ENCODE measurements at regions not wholly inside any gene's neighbourhood (a gene's known extent, or its start where the extent isn't known, plus 50 kb on each side); places are given as distances from the start of the nearest gene placed in this dataset.
"Not testable (repeated sequence)": the region's sequence is repeated elsewhere in the genome, so short reads cannot be mapped to it uniquely, and the experiment has no call there.

DNA sequence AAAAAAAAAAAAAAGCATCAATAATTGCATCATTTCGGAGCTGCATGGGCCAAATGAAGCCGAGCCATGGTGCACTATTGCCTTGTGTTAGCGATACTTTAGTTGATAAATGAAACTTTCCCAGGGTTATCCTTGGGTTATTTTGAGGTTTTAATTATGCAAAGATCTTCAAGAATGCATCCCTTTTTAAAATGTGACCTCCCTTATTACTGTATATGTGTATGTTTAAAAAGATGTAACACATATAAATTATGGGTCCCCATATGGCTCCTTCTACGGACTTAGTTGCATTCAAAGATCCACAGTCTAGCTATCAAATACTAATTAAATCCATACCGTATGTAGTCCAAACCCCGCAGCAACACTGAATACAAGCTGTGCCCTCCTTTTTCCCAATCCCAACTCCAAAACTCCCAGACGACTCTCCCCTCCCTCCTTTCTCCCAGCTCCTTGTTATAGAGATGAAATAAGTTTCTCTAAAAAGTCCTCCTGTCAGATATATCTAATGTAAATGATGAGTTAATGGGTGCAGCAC lies 129.3 kb upstream of the MAP1LC3B2 start:
- no peak for DNase-seq (ENCODE audit: low spot score)

GRCh38 chr12:116430911-116431565 lies 128.1 kb upstream of the MAP1LC3B2 start:
- DNase-seq (ENCODE audit: low spot score) = no peak

DNA sequence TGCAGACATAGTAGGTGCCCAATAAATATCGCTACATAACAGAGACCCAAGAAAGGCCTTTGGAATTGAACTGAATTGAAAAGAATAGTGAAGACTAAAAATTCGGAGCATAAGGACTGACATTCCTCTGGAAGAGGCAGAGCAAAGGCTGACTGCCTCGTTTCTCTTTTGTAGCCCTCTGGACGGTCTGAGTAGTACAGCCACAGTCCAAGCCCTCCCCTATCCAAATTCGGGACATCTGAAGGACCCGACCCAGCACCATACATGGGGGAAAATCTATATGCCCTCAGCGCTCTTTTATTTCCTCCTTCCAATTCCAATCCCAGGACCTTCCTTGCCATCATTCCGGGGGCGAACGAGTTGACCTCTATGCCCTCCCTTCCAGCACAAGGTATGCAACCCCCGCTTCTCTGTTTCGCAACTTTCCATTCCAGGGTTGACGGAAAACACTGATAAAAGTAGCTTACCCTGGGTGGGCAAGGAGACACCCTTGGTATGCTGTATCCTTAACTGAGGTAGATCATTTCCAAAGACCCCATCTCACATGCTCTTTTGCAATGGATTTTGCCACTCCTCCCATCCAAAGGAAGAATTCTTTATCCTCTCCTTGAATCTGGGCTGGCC lies 127.4 kb upstream of the MAP1LC3B2 start:
- DNase-seq (ENCODE audit: low spot score) = no peak

GRCh38 chr12:116432314-116432750 lies 126.8 kb upstream of the MAP1LC3B2 start:
- DNase-seq (ENCODE audit: low spot score) = no peak

- no peak for DNase-seq (ENCODE audit: low spot score)
These were observed 125.9 kb upstream of the MAP1LC3B2 start for GRCh38 chr12:116433249-116433648.

DNA sequence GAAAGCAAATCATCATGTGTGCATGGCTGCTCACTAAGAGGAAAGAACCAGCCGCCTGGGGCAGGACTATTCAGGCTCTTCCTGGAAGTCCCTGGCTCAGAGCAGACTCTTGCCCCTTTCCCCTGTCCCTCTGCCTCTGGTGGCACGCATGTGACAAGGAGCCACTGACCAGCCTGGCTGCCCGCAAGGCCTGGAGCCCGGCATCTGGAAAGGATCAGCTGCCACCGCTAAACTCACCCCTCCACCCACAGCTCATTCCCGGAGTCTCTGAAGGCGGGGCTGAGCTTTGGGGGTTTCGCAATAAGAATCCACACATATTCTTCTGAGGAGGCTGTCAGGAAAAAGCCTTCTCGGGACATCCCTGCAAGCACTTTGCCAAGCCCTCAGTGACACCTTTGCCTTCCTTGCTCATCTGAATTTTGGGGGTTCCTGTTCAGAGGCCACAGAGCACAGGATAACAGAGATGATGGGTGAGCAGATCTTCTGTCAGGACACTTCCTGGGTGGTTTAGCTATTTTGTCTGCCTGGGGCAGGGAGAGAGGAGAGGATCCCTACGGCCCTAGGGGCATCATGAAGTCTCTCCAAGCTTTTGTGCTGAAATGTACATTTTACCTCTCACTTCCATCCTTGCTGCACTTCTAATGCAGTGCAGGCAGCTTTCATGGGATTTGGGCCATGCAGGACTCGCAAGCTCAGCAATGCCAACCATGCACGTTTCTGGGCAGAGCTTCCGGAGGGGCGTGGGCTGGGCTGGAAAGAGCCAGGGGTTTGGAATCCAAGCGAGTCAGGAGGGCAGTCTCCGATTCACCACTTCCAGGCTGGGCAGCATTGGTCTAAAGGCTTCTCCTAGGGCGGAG lies 124.8 kb upstream of the MAP1LC3B2 start:
- peak; percentile 52 for DNase-seq (ENCODE audit: low spot score)

- DNase-seq (ENCODE audit: low spot score) = no peak
These were observed 123.2 kb upstream of the MAP1LC3B2 start for GRCh38 chr12:116435984-116436383.

GRCh38 chr12:116436561-116437249 lies 122.5 kb upstream of the MAP1LC3B2 start:
- DNase-seq (ENCODE audit: low spot score) = no peak

GRCh38 chr12:116441292-116441691 lies 117.9 kb upstream of the MAP1LC3B2 start:
- no peak for DNase-seq (ENCODE audit: low spot score)

GRCh38 chr12:116442304-116442703 lies 116.9 kb upstream of the MAP1LC3B2 start:
- DNase-seq (ENCODE audit: low spot score) = no peak

DNA sequence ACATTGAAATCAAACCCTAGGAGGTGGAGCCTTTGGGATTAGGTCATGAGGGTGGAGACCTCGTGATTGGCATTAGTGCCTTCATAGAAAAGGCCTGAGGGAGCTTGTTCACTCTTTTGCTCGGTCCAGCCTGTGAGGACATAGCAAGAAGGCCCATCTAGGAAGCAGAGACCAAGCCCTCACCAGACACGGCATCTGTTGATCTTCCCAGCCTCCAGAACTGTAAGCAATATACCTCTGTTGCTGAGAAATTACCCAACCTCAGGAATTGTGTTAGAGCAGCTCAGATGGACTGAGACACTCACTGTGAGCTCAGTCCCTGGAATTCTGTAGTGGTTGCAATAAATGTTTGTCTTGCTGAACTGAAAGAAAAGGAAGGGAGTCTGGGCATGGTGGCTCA lies 116.2 kb upstream of the MAP1LC3B2 start:
- DNase-seq (ENCODE audit: low spot score) = no peak

- DNase-seq (ENCODE audit: low spot score) = no peak
These were observed 115.2 kb upstream of the MAP1LC3B2 start for GRCh38 chr12:116443821-116444589.

- no peak for DNase-seq (ENCODE audit: low spot score)
These were observed 114.6 kb upstream of the MAP1LC3B2 start for GRCh38 chr12:116444590-116444943.

GRCh38 chr12:116448165-116448739 lies 110.9 kb upstream of the MAP1LC3B2 start:
- no peak for DNase-seq (ENCODE audit: low spot score)

- no peak for DNase-seq (ENCODE audit: low spot score)
These were observed 108.7 kb upstream of the MAP1LC3B2 start for GRCh38 chr12:116450406-116450910.

GRCh38 chr12:116452975-116453374 lies 106.2 kb upstream of the MAP1LC3B2 start:
- DNase-seq (ENCODE audit: low spot score) = not testable (repeated sequence)

- no peak for DNase-seq (ENCODE audit: low spot score)
These were observed 105.5 kb upstream of the MAP1LC3B2 start for GRCh38 chr12:116453631-116454030.

DNA sequence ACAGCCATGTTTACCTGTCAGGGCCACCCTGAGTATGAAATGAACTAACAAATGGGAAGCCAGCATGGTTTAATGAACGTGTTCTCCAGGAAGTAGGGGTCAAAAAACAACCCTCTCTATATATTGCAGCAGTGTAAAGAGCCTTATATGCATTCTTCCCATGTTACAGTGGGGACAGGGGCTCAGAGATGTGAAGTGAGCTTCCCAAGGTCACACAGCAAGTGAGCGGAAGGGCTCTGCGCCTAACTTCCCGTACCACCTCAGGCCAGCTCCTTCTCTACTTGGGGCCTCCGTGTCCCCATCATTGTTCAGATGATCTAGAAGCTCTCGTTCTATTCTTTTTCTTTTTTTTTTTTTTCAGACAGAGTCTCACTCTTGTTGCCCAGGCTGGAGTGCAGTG lies 105.1 kb upstream of the MAP1LC3B2 start:
- no peak for DNase-seq (ENCODE audit: low spot score)

DNA sequence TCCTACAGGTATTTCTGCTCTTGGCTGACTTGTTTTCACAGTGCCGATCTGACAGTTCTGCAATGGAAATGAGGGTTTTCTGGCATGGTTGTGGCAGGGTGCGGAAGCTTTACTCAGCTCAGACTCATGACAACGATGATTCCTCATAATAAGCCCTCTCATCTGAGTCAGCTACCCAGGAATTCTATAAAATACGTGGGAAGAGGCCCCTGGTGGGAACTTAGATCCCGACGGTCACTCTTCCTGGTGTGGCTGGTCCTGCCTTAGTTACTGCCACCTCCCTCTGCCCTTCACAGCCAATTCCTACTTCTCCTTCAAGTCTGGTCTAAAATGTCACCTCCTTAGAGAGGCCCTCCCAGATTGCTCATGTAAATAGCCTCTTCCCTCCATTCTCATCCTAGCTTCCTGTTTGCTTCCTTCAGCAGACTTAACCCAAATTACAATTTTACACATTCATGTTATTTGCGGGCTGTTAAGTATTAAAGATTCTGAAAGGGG lies 104.2 kb upstream of the MAP1LC3B2 start:
- DNase-seq (ENCODE audit: low spot score) = peak; percentile 4

Measured in HT-29 (cell line).